ENCODE measurements at regions not wholly inside any gene's neighbourhood (a gene's known extent, or its start where the extent isn't known, plus 50 kb on each side); places are given as distances from the start of the nearest gene placed in this dataset.

DNA sequence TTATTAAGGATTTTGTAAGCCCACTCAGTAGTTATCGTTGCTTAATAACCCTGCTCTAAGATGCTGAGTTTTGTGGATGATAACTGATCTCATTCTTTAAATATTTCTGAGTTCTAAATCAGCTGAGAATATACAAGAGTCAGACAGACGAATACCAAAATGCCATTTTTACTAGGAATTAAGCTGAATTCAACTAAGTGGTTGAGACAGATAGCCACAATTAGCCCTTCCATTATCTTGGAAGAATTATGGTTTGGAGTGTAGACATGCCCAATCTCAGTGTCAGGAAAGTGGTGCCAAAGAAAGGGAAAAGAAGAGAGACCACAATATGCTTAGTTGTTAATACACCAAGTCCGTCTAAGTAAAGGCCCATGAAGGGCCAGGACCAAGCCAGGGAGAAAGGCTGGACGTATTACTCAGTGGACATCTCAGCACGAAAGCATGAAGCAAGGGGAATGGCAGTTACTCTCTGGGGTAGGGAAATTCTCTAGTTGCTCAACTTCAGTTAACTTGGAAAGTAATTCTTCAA is 58.6 kb downstream of the KCNA5 start:
- TF ChIP-seq, protein P1, sequence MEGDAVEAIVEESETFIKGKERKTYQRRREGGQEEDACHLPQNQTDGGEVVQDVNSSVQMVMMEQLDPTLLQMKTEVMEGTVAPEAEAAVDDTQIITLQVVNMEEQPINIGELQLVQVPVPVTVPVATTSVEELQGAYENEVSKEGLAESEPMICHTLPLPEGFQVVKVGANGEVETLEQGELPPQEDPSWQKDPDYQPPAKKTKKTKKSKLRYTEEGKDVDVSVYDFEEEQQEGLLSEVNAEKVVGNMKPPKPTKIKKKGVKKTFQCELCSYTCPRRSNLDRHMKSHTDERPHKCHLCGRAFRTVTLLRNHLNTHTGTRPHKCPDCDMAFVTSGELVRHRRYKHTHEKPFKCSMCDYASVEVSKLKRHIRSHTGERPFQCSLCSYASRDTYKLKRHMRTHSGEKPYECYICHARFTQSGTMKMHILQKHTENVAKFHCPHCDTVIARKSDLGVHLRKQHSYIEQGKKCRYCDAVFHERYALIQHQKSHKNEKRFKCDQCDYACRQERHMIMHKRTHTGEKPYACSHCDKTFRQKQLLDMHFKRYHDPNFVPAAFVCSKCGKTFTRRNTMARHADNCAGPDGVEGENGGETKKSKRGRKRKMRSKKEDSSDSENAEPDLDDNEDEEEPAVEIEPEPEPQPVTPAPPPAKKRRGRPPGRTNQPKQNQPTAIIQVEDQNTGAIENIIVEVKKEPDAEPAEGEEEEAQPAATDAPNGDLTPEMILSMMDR (IDR thresholded peaks at IDR 0.05), result no peak
- TF ChIP-seq EZH2 (IDR thresholded peaks at IDR 0.05) (no peak), EZH2phosphoT487 (IDR thresholded peaks at IDR 0.05) (no peak)
